Panc1 (cell line): ENCODE measurements at regions not wholly inside any gene's neighbourhood (a gene's known extent, or its start where the extent isn't known, plus 50 kb on each side); places are given as distances from the start of the nearest gene placed in this dataset.
A peak's percentile ranks its signal among the peaks of the same experiment; 100 is the strongest.
"Not testable (repeated sequence)": the region's sequence is repeated elsewhere in the genome, so short reads cannot be mapped to it uniquely, and the experiment has no call there.

ENCODE experiments used
- ATAC-seq: fragments of 200-7000 bp; cut with Tn5 transposase; 2 replicates; pipeline ENCODE4 v1.9.1; 2020; ENCODE audit warnings: mild to moderate bottlenecking, moderate library complexity
- BruUV-seq: library from RNA; stranded (reverse); fragments of 400-500 nt; replicated peaks from 2 replicates; lab custom pipeline; 2021; lab: Mats Ljungman, UMichigan
- CTCF ChIA-PET: fragments of 300-600 bp; sonication (Branson Sonifier 250); formaldehyde crosslinking; loops from one replicate; lab custom pipeline; 2022; ENCODE audit warnings: antibody characterized with exemption; lab: Charles Lee
- POLR2A ChIA-PET: fragments of 300-600 bp; sonication (Branson Sonifier 250); formaldehyde crosslinking; loops from one replicate; lab custom pipeline; 2022; ENCODE audit warnings: antibody characterized with exemption; lab: Charles Lee
- DNase-seq: peaks from one replicate; pipeline ENCODE4 v3.0.0-alpha.2; 2010; ENCODE audit warnings: low read depth, low spot score
- H3K27ac ChIP-seq: 2 replicates; pipeline ENCODE4 v1.5.1; 2011; ENCODE audit warnings: mild to moderate bottlenecking, low read length, inconsistent platforms
- H3K27me3 ChIP-seq: fragments of 200-500 bp; sonication (Bioruptor generic); 2 replicates; pipeline ENCODE4 v1.6.0; 2014; ENCODE audit warnings: low read length, inconsistent platforms; ENCODE audit not compliant: control insufficient read depth, insufficient read depth
- H3K36me3 ChIP-seq: fragments of 200-500 bp; sonication (Bioruptor generic); 2 replicates; pipeline ENCODE4 v1.5.1; 2014; ENCODE audit warnings: inconsistent platforms, mild to moderate bottlenecking, low read length, moderate library complexity; ENCODE audit not compliant: control insufficient read depth, insufficient read depth
- H3K4me1 ChIP-seq: 2 replicates; pipeline ENCODE4 v1.5.1; 2011; ENCODE audit warnings: inconsistent platforms, mild to moderate bottlenecking, low read length, moderate library complexity; ENCODE audit not compliant: control insufficient read depth, insufficient read depth
- H3K4me3 ChIP-seq, 2 experiments: 2 replicates each; pipeline ENCODE4 v1.5.1; 2011 to 2012; ENCODE audit warnings: low read depth in 2 of 2, low read length in 2 of 2, mild to moderate bottlenecking in 2 of 2, inconsistent platforms in 1 of 2, moderate library complexity in 1 of 2
- H3K9me3 ChIP-seq: fragments of 200-500 bp; sonication (Bioruptor generic); 2 replicates; pipeline ENCODE4 v1.5.1; 2014; ENCODE audit warnings: low read depth, mild to moderate bottlenecking, inconsistent platforms, low read length, moderate library complexity; ENCODE audit not compliant: control insufficient read depth, insufficient read depth
- POLR2AphosphoS5 ChIP-seq: IDR thresholded peaks from 2 replicates; pipeline ENCODE4 v1.6.1; 2012; ENCODE audit warnings: mild to moderate bottlenecking, low read depth, low read length, moderate library complexity
- SIN3A ChIP-seq: IDR thresholded peaks from 2 replicates; pipeline ENCODE4 v1.6.1; 2012; ENCODE audit warnings: low read depth, mild to moderate bottlenecking, low read length, moderate library complexity, borderline replicate concordance; ENCODE audit not compliant: insufficient read depth
- TCF7L2 ChIP-seq: IDR thresholded peaks from 2 replicates; pipeline ENCODE4 v1.6.1; 2011; ENCODE audit warnings: mild to moderate bottlenecking, low read depth, low read length, inconsistent platforms
- in situ Hi-C: cut with HindIII; loops from 2 replicates; pipeline ENCODE4 v1.10.0; 2016; ENCODE audit warnings: low sequenced_read_pairs, low pct_unique_long_range_greater_than_20kb
- intact Hi-C: fragments of 100-400 bp; cut with micrococcal nuclease; formaldehyde crosslinking; loops from one replicate; pipeline ENCODE4 v1.10.0; 2022; ENCODE audit not compliant: unreplicated experiment
- TF ChIP-seq, protein P1 (sequence below): fragments of 450-650 bp; IDR thresholded peaks from 2 replicates; pipeline ENCODE4 v1.5.1; 2017; ENCODE audit warnings: mild to moderate bottlenecking
- TF ChIP-seq, protein P2 (sequence below), 2 experiments: IDR thresholded peaks; 2 replicates each; pipeline ENCODE4 v1.6.1; 2011 to 2012; ENCODE audit warnings: low read depth in 2 of 2, control low read depth in 1 of 2, low read length in 1 of 2, mild to moderate bottlenecking in 1 of 2, moderate library complexity in 1 of 2; ENCODE audit not compliant: insufficient read depth in 1 of 2

DNA sequence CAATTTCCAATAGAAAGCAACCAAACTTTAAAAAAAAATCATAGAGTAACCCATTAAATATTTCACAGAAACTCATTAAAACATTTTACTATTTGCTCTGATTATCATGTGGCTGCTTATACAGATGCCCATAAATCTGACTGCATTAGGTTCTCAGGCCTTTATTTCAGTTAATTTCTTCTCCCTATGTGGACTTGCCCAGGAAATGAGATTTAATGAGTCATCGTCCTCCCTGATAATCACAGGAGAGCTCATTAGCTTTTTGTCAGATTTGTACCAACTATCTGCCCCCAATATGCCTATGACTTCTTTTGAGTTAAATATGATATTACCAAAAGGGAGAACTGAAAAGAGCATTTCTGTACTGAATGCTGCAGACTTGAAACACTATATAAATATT, 168.0 kb downstream of the FOXB1 start:
- Histone ChIP-seq H3K27me3 (no peaks in the 10 kb centered on the region), H3K4me3 (no peak overlapping the region), H3K4me1 (no peaks in the 10 kb centered on the region), H3K27ac (no peak overlapping the region), H3K36me3 (no peaks in the 10 kb centered on the region), H3K9me3 (no peaks in the 10 kb centered on the region)
- intact Hi-C loops (no loop called here), in situ Hi-C loops (no loop called here)
- ATAC-seq (no peak), DNase-seq (no peak)
- POLR2A ChIA-PET = no interaction called here
- TF ChIP-seq SIN3A = no peak
- TF ChIP-seq, protein P1, sequence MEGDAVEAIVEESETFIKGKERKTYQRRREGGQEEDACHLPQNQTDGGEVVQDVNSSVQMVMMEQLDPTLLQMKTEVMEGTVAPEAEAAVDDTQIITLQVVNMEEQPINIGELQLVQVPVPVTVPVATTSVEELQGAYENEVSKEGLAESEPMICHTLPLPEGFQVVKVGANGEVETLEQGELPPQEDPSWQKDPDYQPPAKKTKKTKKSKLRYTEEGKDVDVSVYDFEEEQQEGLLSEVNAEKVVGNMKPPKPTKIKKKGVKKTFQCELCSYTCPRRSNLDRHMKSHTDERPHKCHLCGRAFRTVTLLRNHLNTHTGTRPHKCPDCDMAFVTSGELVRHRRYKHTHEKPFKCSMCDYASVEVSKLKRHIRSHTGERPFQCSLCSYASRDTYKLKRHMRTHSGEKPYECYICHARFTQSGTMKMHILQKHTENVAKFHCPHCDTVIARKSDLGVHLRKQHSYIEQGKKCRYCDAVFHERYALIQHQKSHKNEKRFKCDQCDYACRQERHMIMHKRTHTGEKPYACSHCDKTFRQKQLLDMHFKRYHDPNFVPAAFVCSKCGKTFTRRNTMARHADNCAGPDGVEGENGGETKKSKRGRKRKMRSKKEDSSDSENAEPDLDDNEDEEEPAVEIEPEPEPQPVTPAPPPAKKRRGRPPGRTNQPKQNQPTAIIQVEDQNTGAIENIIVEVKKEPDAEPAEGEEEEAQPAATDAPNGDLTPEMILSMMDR = no peak
- TF ChIP-seq, protein P2, sequence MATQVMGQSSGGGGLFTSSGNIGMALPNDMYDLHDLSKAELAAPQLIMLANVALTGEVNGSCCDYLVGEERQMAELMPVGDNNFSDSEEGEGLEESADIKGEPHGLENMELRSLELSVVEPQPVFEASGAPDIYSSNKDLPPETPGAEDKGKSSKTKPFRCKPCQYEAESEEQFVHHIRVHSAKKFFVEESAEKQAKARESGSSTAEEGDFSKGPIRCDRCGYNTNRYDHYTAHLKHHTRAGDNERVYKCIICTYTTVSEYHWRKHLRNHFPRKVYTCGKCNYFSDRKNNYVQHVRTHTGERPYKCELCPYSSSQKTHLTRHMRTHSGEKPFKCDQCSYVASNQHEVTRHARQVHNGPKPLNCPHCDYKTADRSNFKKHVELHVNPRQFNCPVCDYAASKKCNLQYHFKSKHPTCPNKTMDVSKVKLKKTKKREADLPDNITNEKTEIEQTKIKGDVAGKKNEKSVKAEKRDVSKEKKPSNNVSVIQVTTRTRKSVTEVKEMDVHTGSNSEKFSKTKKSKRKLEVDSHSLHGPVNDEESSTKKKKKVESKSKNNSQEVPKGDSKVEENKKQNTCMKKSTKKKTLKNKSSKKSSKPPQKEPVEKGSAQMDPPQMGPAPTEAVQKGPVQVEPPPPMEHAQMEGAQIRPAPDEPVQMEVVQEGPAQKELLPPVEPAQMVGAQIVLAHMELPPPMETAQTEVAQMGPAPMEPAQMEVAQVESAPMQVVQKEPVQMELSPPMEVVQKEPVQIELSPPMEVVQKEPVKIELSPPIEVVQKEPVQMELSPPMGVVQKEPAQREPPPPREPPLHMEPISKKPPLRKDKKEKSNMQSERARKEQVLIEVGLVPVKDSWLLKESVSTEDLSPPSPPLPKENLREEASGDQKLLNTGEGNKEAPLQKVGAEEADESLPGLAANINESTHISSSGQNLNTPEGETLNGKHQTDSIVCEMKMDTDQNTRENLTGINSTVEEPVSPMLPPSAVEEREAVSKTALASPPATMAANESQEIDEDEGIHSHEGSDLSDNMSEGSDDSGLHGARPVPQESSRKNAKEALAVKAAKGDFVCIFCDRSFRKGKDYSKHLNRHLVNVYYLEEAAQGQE (IDR thresholded peaks at IDR 0.05; ENCODE audit: insufficient read depth in 1 of 2, low read depth in 2 of 2, low read length in 1 of 2) = no peak
- TF ChIP-seq TCF7L2 = no peak
- no peak for TF ChIP-seq POLR2AphosphoS5
- CTCF ChIA-PET = no interaction called here
- BruUV-seq = no TSS peak

DNA sequence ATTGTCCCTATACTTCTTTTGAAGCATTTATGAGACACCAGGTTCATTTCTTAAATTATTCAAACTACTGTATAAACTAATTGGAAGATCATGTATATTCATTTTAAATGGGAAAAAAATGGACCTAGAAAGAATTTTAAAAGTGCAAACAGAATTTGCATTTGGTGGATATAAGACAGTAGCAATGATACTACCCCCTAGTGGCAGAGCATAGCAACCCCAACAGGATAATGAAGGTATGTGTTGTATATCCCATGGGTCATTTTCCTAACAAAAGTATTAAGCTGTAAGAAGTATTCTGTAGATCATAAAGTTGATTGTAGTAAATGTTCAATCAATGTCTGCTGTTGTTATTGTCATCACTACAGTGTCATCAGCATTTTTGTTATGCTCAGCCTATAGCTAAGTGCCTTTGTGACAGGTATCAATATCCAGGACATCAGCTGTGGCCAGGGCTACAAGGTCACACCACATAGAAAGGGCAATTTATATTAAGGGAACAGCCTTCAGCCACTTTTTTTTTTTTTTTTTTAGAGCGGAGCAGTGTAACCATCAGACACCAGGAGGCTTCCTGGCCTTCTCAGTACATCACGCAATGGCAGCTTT, 175.8 kb downstream of the FOXB1 start:
- no TSS peak for BruUV-seq
- DNase-seq = peak; percentile 20
- ChIA-PET POLR2A (interaction anchor here (0.5 to 0.7 kb wide), 2 partner anchors 57 to 276 kb away, joined by 3 to 8 read pairs; no protein-coding TSS in a partner anchor), CTCF (interaction anchor here (0.5 to 1.0 kb wide), 5 partner anchors 53 to 405 kb away, joined by 4 to 9 read pairs (median 7); no protein-coding TSS in a partner anchor)
- intact Hi-C loops = loop anchor here (2.0 to 5.0 kb wide), 2 partner anchors 263 to 453 kb away; no protein-coding TSS in a partner anchor
- TF ChIP-seq TCF7L2 (no peak), SIN3A (no peak), POLR2AphosphoS5 (no peak)
- TF ChIP-seq, protein P1 = peak; percentile 83
- TF ChIP-seq, protein P2 (IDR thresholded peaks at IDR 0.05; ENCODE audit: insufficient read depth in 1 of 2, low read depth in 2 of 2, low read length in 1 of 2) = no peak
- peak; percentile 89 for ATAC-seq
- H3K27me3 ChIP-seq = no peaks in the 10 kb centered on the region
- in situ Hi-C loops = no loop called here
- no peaks in the 10 kb centered on the region for H3K36me3 ChIP-seq
- no peaks in the 10 kb centered on the region for H3K4me1 ChIP-seq
- H3K9me3 ChIP-seq = no peaks in the 10 kb centered on the region
- no peak overlapping the region for H3K27ac ChIP-seq
- no peak overlapping the region for H3K4me3 ChIP-seq

DNA sequence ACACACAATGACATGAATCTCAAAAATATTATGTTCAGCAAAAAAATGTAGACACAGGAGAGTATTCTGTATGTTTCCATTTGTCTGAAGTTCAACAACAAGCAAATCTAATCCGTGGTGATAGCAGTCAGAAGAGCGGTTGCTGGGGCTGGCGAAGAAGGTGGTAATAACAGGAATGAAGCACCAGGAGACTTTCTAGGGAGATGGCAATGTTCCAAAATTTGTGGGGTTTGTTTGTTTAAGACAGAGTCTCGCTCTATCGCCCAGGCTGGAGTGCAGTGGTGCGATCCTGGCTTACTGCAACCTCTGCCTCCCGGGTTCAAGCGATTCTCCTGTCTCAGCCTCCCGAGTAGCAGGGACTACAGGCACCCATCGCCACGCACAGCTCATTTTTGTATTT, 177.8 kb downstream of the FOXB1 start:
- H3K4me3 ChIP-seq, DNase-seq, H3K9me3 ChIP-seq, ATAC-seq, H3K4me1 ChIP-seq, H3K36me3 ChIP-seq, in situ Hi-C loops, H3K27ac ChIP-seq, POLR2A ChIA-PET, CTCF ChIA-PET, H3K27me3 ChIP-seq, BruUV-seq: not testable (repeated sequence)
- intact Hi-C loops = loop anchor here (5.0 kb wide), 1 partner anchor 455 kb away; no protein-coding TSS in a partner anchor
